Mesodermal cell (in vitro differentiated cells): ENCODE measurements at regions not wholly inside any gene's neighbourhood (a gene's known extent, or its start where the extent isn't known, plus 50 kb on each side); places are given as distances from the start of the nearest gene placed in this dataset.
"Not testable (repeated sequence)": the region's sequence is repeated elsewhere in the genome, so short reads cannot be mapped to it uniquely, and the experiment has no call there.

Experiments used
- H3K27ac ChIP-seq: 2 replicates; pipeline ENCODE4 v1.7.0; 2013; ENCODE audit warnings: mild to moderate bottlenecking, low read depth, low read length, moderate library complexity; ENCODE audit not compliant: severe bottlenecking
- H3K36me3 ChIP-seq: 2 replicates; pipeline ENCODE4 v1.7.1; 2013; ENCODE audit warnings: mild to moderate bottlenecking, low read length, moderate library complexity; ENCODE audit not compliant: control insufficient read depth, insufficient read depth
- H3K4me1 ChIP-seq: one replicate; pipeline ENCODE4 v1.7.1; 2013; ENCODE audit warnings: mild to moderate bottlenecking, low read length; ENCODE audit not compliant: insufficient read depth, control insufficient read depth, poor library complexity, severe bottlenecking
- H3K4me3 ChIP-seq: 2 replicates; pipeline ENCODE4 v1.7.0; 2013; ENCODE audit warnings: low read length, control low read depth, mild to moderate bottlenecking; ENCODE audit not compliant: insufficient read depth, poor library complexity, severe bottlenecking; ENCODE audit errors: extremely low read depth
- H3K9me3 ChIP-seq: 2 replicates; pipeline ENCODE4 v1.7.1; 2013; ENCODE audit warnings: mild to moderate bottlenecking, low read length, moderate library complexity; ENCODE audit not compliant: control insufficient read depth
- WGBS, 2 experiments: methylation state at CpG; one replicate each; pipeline ENCODE4 v1.1.5; 2013; ENCODE audit warnings: missing lambda C conversion rate in 2 of 2; ENCODE audit not compliant: insufficient coverage in 2 of 2; 5-methylcytosine and 5-hydroxymethylcytosine counted together

DNA sequence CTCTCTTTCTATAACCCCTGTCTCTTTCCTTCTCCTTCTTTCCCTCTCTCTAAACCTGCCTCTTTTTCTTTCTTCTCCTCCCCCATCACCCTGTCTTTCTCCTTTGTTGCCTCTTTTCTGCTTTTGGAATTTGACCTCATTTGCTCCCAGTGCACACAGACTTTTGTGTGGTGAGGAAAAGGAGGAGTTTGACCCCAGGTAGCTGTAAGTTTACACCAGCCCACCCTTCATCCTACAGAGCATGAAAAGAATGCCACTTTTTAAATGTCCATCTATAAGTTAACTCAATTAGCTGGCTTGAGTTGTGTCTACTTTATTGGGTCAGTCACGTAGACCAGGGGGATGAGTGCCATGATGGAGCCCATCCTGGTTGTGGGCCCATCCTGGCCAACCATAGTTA, 146.8 kb upstream of the SLC38A2 start:
- 100% methylated on average over 1 of the region's 1 CpG; no CpG with 5 or more reads in 1 of the 2 experiments for WGBS, 2 experiments
- Histone ChIP-seq H3K27ac (no peak overlapping the region), H3K4me1 (peaks cover 18% of the 10 kb centered on the region), H3K9me3 (no peaks in the 10 kb centered on the region), H3K36me3 (no peaks in the 10 kb centered on the region), H3K4me3 (no peak overlapping the region)

- Histone ChIP-seq H3K36me3 (no peaks in the 10 kb centered on the region), H3K9me3 (no peaks in the 10 kb centered on the region), H3K4me3 (no peak overlapping the region), H3K4me1 (peaks cover 11% of the 10 kb centered on the region), H3K27ac (no peak overlapping the region)
- WGBS, 2 experiments = 100% methylated on average over 2 of the region's 3 CpGs; no CpG with 5 or more reads in 1 of the 2 experiments
Observed at GRCh38 chr12:46518729-46519128, 146.2 kb upstream of the SLC38A2 start.

DNA sequence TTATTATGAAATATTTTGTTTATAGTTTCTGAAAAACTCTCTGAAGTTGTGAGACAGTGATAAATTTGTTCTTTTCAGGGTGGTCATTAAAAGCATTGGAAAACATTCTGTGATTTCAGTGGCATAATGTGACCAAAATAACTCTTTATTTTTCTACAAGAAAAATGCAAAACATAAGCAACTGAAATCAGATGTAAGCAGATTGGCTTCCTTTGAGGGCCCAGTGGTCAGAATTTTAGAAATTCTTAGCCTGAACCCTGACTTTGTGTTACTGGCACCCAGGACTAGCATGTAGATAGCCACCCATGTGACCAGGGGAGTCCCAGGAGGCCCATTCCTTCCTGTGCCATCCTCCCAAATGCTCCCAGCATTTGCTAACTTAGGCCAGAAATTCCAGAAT, 145.6 kb upstream of the SLC38A2 start:
- H3K27ac ChIP-seq = no peak overlapping the region
- no peaks in the 10 kb centered on the region for H3K9me3 ChIP-seq
- no peaks in the 10 kb centered on the region for H3K36me3 ChIP-seq
- H3K4me3 ChIP-seq = no peak overlapping the region
- H3K4me1 ChIP-seq = peaks cover 6% of the 10 kb centered on the region

GRCh38 chr12:46517579-46517962, 145.0 kb upstream of the SLC38A2 start:
- no peak overlapping the region for H3K4me3 ChIP-seq
- H3K27ac ChIP-seq = no peak overlapping the region
- no peaks in the 10 kb centered on the region for H3K36me3 ChIP-seq
- no peaks in the 10 kb centered on the region for H3K9me3 ChIP-seq
- H3K4me1 ChIP-seq = peaks cover 6% of the 10 kb centered on the region
- 100% methylated on average over 1 of the region's 1 CpG for WGBS, 2 experiments

- H3K36me3 ChIP-seq = no peaks in the 10 kb centered on the region
- H3K9me3 ChIP-seq = no peaks in the 10 kb centered on the region
- H3K4me3 ChIP-seq = no peak overlapping the region
- peaks cover 3% of the 10 kb centered on the region for H3K4me1 ChIP-seq
- no peak overlapping the region for H3K27ac ChIP-seq
- WGBS, 2 experiments = 93% methylated on average over 2 to 3 of the region's 6 CpGs
Observed at GRCh38 chr12:46516933-46517578, 144.5 kb upstream of the SLC38A2 start.

DNA sequence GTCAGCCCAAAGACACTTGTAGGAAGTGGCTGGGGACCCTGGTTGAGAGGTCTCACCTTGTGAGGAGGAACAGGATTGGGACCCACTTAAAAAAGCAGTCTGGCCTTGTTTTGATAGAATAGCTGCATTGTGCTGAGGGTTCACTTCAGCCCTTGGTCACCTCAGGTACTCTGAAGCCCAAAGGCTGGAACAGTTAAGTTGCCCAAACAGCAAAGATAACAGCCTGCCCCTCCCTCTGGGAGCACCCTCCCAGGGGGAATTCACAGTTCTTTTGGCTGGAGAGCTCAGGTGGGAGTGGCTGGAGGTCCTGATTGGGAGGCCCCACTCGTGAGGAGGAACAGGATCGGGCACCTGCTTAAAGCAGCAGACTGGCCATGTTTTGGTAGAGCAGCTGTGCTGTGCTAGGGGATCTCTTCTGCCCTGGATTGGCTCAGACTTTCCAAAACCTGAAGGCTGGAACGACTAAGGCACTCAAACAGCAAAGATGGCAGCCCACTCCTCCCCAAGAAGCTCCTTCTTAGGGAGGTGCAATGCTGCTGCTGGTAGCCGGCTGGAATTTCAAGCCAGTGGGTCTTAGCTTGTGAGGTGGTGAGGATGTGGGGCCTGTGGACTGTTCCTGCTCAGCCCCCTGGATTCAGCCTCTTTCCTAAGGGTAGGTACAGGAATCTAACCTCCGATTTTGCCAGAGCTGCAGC, 143.8 kb upstream of the SLC38A2 start:
- WGBS, 2 experiments = 100% methylated on average over 2 to 4 of the region's 5 CpGs
- no peak overlapping the region for H3K27ac ChIP-seq
- H3K36me3 ChIP-seq = no peaks in the 10 kb centered on the region

DNA sequence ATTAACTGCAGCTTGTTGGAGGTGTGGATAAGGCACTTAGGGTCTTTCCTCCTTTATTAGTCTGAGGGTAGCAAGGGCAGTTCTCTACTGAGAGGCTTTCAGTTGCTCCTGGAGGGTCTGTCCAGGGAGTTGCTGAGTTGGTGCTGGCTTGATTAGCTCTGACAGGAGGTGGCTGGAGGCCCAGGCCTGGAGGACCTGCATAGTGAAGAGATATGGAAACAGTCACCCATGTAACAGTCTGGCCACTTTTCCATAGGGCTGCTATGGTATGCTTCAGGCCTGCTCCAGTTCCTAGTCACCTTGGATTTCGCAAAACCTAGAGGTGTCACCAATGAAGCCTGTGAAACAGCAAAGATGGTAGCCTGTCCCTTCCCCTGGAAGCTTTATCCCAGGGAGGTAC, 143.3 kb upstream of the SLC38A2 start:
- H3K36me3 ChIP-seq = no peaks in the 10 kb centered on the region
- no peak overlapping the region for H3K4me3 ChIP-seq
- peaks cover 7% of the 10 kb centered on the region for H3K9me3 ChIP-seq
- peaks cover 3% of the 10 kb centered on the region for H3K4me1 ChIP-seq
- no peak overlapping the region for H3K27ac ChIP-seq
- WGBS, 2 experiments = 92 to 100% methylated on average over 1 of the region's 1 CpG

More for the DNA sequence above, 143.8 kb upstream of the SLC38A2 start:
- H3K4me1 ChIP-seq = peaks cover 3% of the 10 kb centered on the region
- H3K4me3 ChIP-seq = no peak overlapping the region
- peaks cover 3% of the 10 kb centered on the region for H3K9me3 ChIP-seq

GRCh38 chr12:46514886-46515285, 142.3 kb upstream of the SLC38A2 start:
- Histone ChIP-seq H3K4me1 (peaks cover 3% of the 10 kb centered on the region), H3K27ac (no peak overlapping the region)
- 90 to 100% methylated on average over 1 to 2 of the region's 2 CpGs for WGBS, 2 experiments

GRCh38 chr12:46510257-46510656, 137.7 kb upstream of the SLC38A2 start:
- not testable (repeated sequence) for H3K4me3 ChIP-seq, H3K27ac ChIP-seq, H3K4me1 ChIP-seq, H3K36me3 ChIP-seq
- H3K9me3 ChIP-seq = peaks cover 12% of the 10 kb centered on the region

More at GRCh38 chr12:46514886-46515285, 142.3 kb upstream of the SLC38A2 start:
- no peaks in the 10 kb centered on the region for H3K36me3 ChIP-seq
- no peak overlapping the region for H3K4me3 ChIP-seq
- peaks cover 7% of the 10 kb centered on the region for H3K9me3 ChIP-seq

- Histone ChIP-seq H3K27ac (no peak overlapping the region), H3K9me3 (peaks cover 12% of the 10 kb centered on the region), H3K4me3 (no peak overlapping the region), H3K36me3 (no peaks in the 10 kb centered on the region), H3K4me1 (no peaks in the 10 kb centered on the region)
- WGBS, 2 experiments = no CpG with 5 or more reads among the region's 1 CpG
Observed at GRCh38 chr12:46509135-46509534, 136.6 kb upstream of the SLC38A2 start.

GRCh38 chr12:46508651-46509050, 136.1 kb upstream of the SLC38A2 start:
- Histone ChIP-seq H3K4me1 (no peaks in the 10 kb centered on the region), H3K27ac (no peak overlapping the region), H3K9me3 (peaks cover 12% of the 10 kb centered on the region), H3K36me3 (no peaks in the 10 kb centered on the region), H3K4me3 (no peak overlapping the region)
- 98 to 100% methylated on average over 4 of the region's 6 CpGs for WGBS, 2 experiments
